HUES48 (cell line): ENCODE measurements at regions not wholly inside any gene's neighbourhood (a gene's known extent, or its start where the extent isn't known, plus 50 kb on each side); places are given as distances from the start of the nearest gene placed in this dataset.

ENCODE experiments used
- H3K27ac ChIP-seq: one replicate; pipeline ENCODE4 v1.7.0; 2013; ENCODE audit warnings: low read depth, low read length, inconsistent platforms
- H3K27me3 ChIP-seq: 2 replicates; pipeline ENCODE4 v1.6.1; 2013; ENCODE audit warnings: mild to moderate bottlenecking, low read length; ENCODE audit not compliant: control insufficient read depth, insufficient read depth
- H3K36me3 ChIP-seq: 2 replicates; pipeline ENCODE4 v1.6.1; 2013; ENCODE audit warnings: low read length; ENCODE audit not compliant: control insufficient read depth, insufficient read depth
- H3K4me1 ChIP-seq: 2 replicates; pipeline ENCODE4 v1.6.1; 2013; ENCODE audit warnings: mild to moderate bottlenecking, low read length; ENCODE audit not compliant: control insufficient read depth, insufficient read depth
- H3K4me3 ChIP-seq: 2 replicates; pipeline ENCODE4 v1.5.1; 2013; ENCODE audit warnings: mild to moderate bottlenecking, low read depth, low read length
- H3K9ac ChIP-seq: 2 replicates; pipeline ENCODE4 v1.6.1; 2013; ENCODE audit warnings: mild to moderate bottlenecking, low read depth, low read length, moderate library complexity
- H3K9me3 ChIP-seq: 2 replicates; pipeline ENCODE4 v1.6.1; 2013; ENCODE audit warnings: low read length; ENCODE audit not compliant: control insufficient read depth, insufficient read depth

GRCh38 chr2:176769499-176770370 is 442.9 kb upstream of the HNRNPA3 start:
- Histone ChIP-seq H3K27ac (no peak overlapping the region), H3K9ac (no peak overlapping the region), H3K4me1 (peaks cover 14% of the 10 kb centered on the region), H3K9me3 (peaks cover 28% of the 10 kb centered on the region), H3K27me3 (no peaks in the 10 kb centered on the region), H3K4me3 (no peak overlapping the region), H3K36me3 (no peaks in the 10 kb centered on the region)

GRCh38 chr2:176772816-176773215 is 439.8 kb upstream of the HNRNPA3 start:
- Histone ChIP-seq H3K36me3 (no peaks in the 10 kb centered on the region), H3K9ac (no peak overlapping the region), H3K4me3 (no peak overlapping the region), H3K9me3 (peaks cover 28% of the 10 kb centered on the region), H3K4me1 (no peaks in the 10 kb centered on the region), H3K27me3 (no peaks in the 10 kb centered on the region), H3K27ac (no peak overlapping the region)

- Histone ChIP-seq H3K36me3 (no peaks in the 10 kb centered on the region), H3K9ac (no peak overlapping the region), H3K27ac (no peak overlapping the region), H3K27me3 (no peaks in the 10 kb centered on the region), H3K4me3 (no peak overlapping the region), H3K9me3 (peaks cover 28% of the 10 kb centered on the region), H3K4me1 (no peaks in the 10 kb centered on the region)
Observed at GRCh38 chr2:176774766-176775451, 437.7 kb upstream of the HNRNPA3 start.

GRCh38 chr2:176777262-176777661 is 435.3 kb upstream of the HNRNPA3 start:
- H3K4me1 ChIP-seq: no peaks in the 10 kb centered on the region
- no peak overlapping the region for H3K4me3 ChIP-seq
- no peak overlapping the region for H3K9ac ChIP-seq
- H3K36me3 ChIP-seq: no peaks in the 10 kb centered on the region
- H3K27me3 ChIP-seq: no peaks in the 10 kb centered on the region
- H3K27ac ChIP-seq: no peak overlapping the region
- peaks cover 23% of the 10 kb centered on the region for H3K9me3 ChIP-seq

GRCh38 chr2:176779917-176780316 is 432.7 kb upstream of the HNRNPA3 start:
- H3K9me3 ChIP-seq: no peaks in the 10 kb centered on the region
- H3K36me3 ChIP-seq: no peaks in the 10 kb centered on the region
- H3K4me3 ChIP-seq: no peak overlapping the region
- no peaks in the 10 kb centered on the region for H3K27me3 ChIP-seq
- H3K4me1 ChIP-seq: no peaks in the 10 kb centered on the region
- no peak overlapping the region for H3K9ac ChIP-seq
- no peak overlapping the region for H3K27ac ChIP-seq

- Histone ChIP-seq H3K4me3 (no peak overlapping the region), H3K4me1 (no peaks in the 10 kb centered on the region), H3K27ac (no peak overlapping the region), H3K36me3 (no peaks in the 10 kb centered on the region), H3K27me3 (no peaks in the 10 kb centered on the region), H3K9ac (no peak overlapping the region), H3K9me3 (no peaks in the 10 kb centered on the region)
Observed at GRCh38 chr2:176780348-176780747, 432.2 kb upstream of the HNRNPA3 start.

- Histone ChIP-seq H3K27me3 (no peaks in the 10 kb centered on the region), H3K36me3 (no peaks in the 10 kb centered on the region), H3K4me1 (no peaks in the 10 kb centered on the region), H3K27ac (no peak overlapping the region), H3K4me3 (no peak overlapping the region), H3K9me3 (no peaks in the 10 kb centered on the region), H3K9ac (no peak overlapping the region)
Observed at GRCh38 chr2:176781570-176782217, 430.9 kb upstream of the HNRNPA3 start.

GRCh38 chr2:176784633-176785200 is 427.9 kb upstream of the HNRNPA3 start:
- no peak overlapping the region for H3K9ac ChIP-seq
- H3K4me3 ChIP-seq: no peak overlapping the region
- no peaks in the 10 kb centered on the region for H3K9me3 ChIP-seq
- H3K4me1 ChIP-seq: no peaks in the 10 kb centered on the region
- no peaks in the 10 kb centered on the region for H3K36me3 ChIP-seq
- no peak overlapping the region for H3K27ac ChIP-seq
- H3K27me3 ChIP-seq: no peaks in the 10 kb centered on the region

- Histone ChIP-seq H3K27ac (no peak overlapping the region), H3K4me1 (peaks cover 9% of the 10 kb centered on the region), H3K36me3 (no peaks in the 10 kb centered on the region), H3K9me3 (no peaks in the 10 kb centered on the region), H3K4me3 (no peak overlapping the region), H3K27me3 (no peaks in the 10 kb centered on the region), H3K9ac (no peak overlapping the region)
Observed at GRCh38 chr2:176789751-176790150, 422.8 kb upstream of the HNRNPA3 start.

- no peak overlapping the region for H3K4me3 ChIP-seq
- H3K9me3 ChIP-seq: peaks cover 2% of the 10 kb centered on the region
- no peak overlapping the region for H3K27ac ChIP-seq
- no peak overlapping the region for H3K9ac ChIP-seq
- H3K27me3 ChIP-seq: no peaks in the 10 kb centered on the region
- H3K36me3 ChIP-seq: no peaks in the 10 kb centered on the region
- peaks cover 9% of the 10 kb centered on the region for H3K4me1 ChIP-seq
Observed at GRCh38 chr2:176790468-176790867, 422.1 kb upstream of the HNRNPA3 start.
